ENCODE measurements at regions not wholly inside any gene's neighbourhood (a gene's known extent, or its start where the extent isn't known, plus 50 kb on each side); places are given as distances from the start of the nearest gene placed in this dataset.
"Not testable (repeated sequence)": the region's sequence is repeated elsewhere in the genome, so short reads cannot be mapped to it uniquely, and the experiment has no call there.

GRCh38 chrX:121753602-121754001, 706.2 kb downstream of the GLUD2 start:
- H3K4me1 Mint-ChIP-seq; ATAC-seq; H3K36me3 Mint-ChIP-seq; H3K4me3 Mint-ChIP-seq; DNase-seq (ENCODE audit: low spot score in 2 of 2); H3K9me3 Mint-ChIP-seq; H3K27ac Mint-ChIP-seq: not testable (repeated sequence)

GRCh38 chrX:121754301-121754700, 706.9 kb downstream of the GLUD2 start:
- no peak for DNase-seq (ENCODE audit: low spot score in 2 of 2)
- no peaks in the 10 kb centered on the region for H3K4me1 Mint-ChIP-seq
- no peak for ATAC-seq
- H3K9me3 Mint-ChIP-seq, result peaks cover 3% of the 10 kb centered on the region
- no peak overlapping the region for H3K27ac Mint-ChIP-seq
- H3K36me3 Mint-ChIP-seq, result no peaks in the 10 kb centered on the region
- no peak overlapping the region for H3K4me3 Mint-ChIP-seq

GRCh38 chrX:121755541-121755940, 708.1 kb downstream of the GLUD2 start:
- DNase-seq (ENCODE audit: low spot score in 2 of 2) (no peak), ATAC-seq (no peak)
- Mint-ChIP-seq H3K9me3 (peaks cover 3% of the 10 kb centered on the region), H3K36me3 (no peaks in the 10 kb centered on the region), H3K4me3 (no peak overlapping the region), H3K27ac (no peak overlapping the region), H3K4me1 (no peaks in the 10 kb centered on the region)

GRCh38 chrX:121761845-121762244, 714.4 kb downstream of the GLUD2 start:
- no peaks in the 10 kb centered on the region for H3K9me3 Mint-ChIP-seq
- H3K4me3 Mint-ChIP-seq, result no peak overlapping the region
- ATAC-seq, result no peak
- no peaks in the 10 kb centered on the region for H3K4me1 Mint-ChIP-seq
- DNase-seq (ENCODE audit: low spot score in 2 of 2), result no peak
- no peaks in the 10 kb centered on the region for H3K36me3 Mint-ChIP-seq
- no peak overlapping the region for H3K27ac Mint-ChIP-seq

- H3K4me3 Mint-ChIP-seq, result no peak overlapping the region
- H3K36me3 Mint-ChIP-seq, result no peaks in the 10 kb centered on the region
- no peak overlapping the region for H3K27ac Mint-ChIP-seq
- ATAC-seq (no peak), DNase-seq (ENCODE audit: low spot score in 2 of 2) (no peak)
- H3K4me1 Mint-ChIP-seq, result no peaks in the 10 kb centered on the region
- H3K9me3 Mint-ChIP-seq, result peaks cover 2% of the 10 kb centered on the region
These were observed 716.3 kb downstream of the GLUD2 start for GRCh38 chrX:121763671-121764070.

DNA sequence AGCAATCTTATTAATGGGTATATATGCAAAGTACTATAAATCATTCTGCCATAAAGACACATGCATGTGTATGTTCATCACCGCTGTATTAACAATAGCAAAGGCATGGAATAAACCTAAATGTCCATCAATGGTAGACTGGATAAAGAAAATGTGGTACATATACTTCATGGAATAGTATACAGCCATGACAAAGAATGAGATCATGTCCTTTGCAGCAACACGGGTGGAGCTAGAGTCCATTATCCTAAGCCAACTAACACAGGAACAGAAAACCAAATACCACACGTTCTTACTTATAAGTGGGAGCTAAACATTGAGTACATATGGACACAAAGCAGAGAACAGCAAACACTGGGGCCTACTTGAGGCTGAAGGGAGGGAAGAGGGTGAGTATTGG, 720.8 kb downstream of the GLUD2 start:
- not testable (repeated sequence) for H3K36me3 Mint-ChIP-seq; H3K4me1 Mint-ChIP-seq; H3K4me3 Mint-ChIP-seq; H3K9me3 Mint-ChIP-seq; DNase-seq (ENCODE audit: low spot score in 2 of 2); ATAC-seq; H3K27ac Mint-ChIP-seq

- H3K4me1 Mint-ChIP-seq, result no peaks in the 10 kb centered on the region
- ATAC-seq (no peak), DNase-seq (ENCODE audit: low spot score in 2 of 2) (no peak)
- no peaks in the 10 kb centered on the region for H3K9me3 Mint-ChIP-seq
- H3K4me3 Mint-ChIP-seq, result no peak overlapping the region
- no peak overlapping the region for H3K27ac Mint-ChIP-seq
- no peaks in the 10 kb centered on the region for H3K36me3 Mint-ChIP-seq
These were observed 734.6 kb downstream of the GLUD2 start for GRCh38 chrX:121781991-121782390.

DNA sequence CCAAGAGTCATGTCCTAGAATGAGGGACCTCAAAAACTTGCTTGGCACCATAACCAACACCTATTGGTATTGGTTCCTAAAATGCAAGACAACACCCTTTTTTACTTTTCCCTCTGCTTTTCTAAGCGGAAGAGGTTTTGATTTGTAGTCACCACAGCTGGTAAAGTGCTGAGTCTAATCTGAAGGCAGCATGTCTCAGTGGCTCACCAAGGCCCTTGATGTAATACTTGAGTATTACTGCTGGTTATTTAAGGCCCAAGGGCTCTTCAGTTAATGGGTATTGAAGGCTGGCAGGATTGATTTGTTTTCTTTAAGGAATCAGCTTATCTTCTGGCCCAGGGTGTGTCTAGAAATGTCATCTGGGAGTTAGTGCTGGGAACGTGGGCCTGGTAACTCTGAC, 735.1 kb downstream of the GLUD2 start:
- H3K27ac Mint-ChIP-seq, result no peak overlapping the region

DNA sequence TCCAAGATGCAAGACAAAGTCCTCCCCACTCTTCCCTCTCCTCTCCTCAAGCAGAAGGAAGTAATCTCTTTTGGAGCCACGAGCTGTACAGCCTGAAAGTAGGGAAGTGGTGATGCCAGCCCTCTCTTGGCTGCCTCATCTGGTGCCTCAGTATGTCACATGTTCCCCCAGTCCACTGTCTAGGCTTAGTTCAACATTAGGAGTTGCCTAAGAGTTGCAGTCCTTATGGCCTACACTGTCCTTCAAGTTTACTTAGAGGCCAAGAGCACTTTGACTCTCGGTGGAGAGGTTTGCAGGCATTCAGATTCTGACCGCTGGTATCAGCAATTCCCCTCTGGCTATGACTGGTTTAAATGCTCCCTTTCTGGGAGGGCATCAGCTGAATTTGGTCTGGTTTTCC, 735.6 kb downstream of the GLUD2 start:
- ATAC-seq (no peak), DNase-seq (ENCODE audit: low spot score in 2 of 2) (no peak)
- Mint-ChIP-seq H3K27ac (no peak overlapping the region), H3K4me1 (no peaks in the 10 kb centered on the region), H3K4me3 (no peak overlapping the region), H3K9me3 (peaks cover 2% of the 10 kb centered on the region), H3K36me3 (no peaks in the 10 kb centered on the region)

More for the DNA sequence above, 735.1 kb downstream of the GLUD2 start:
- DNase-seq (ENCODE audit: low spot score in 2 of 2), result no peak
- H3K9me3 Mint-ChIP-seq, result peaks cover 1% of the 10 kb centered on the region
- no peak overlapping the region for H3K4me3 Mint-ChIP-seq
- ATAC-seq, result no peak
- H3K4me1 Mint-ChIP-seq, result no peaks in the 10 kb centered on the region
- H3K36me3 Mint-ChIP-seq, result no peaks in the 10 kb centered on the region

GRCh38 chrX:121802881-121803412, 755.5 kb downstream of the GLUD2 start:
- Mint-ChIP-seq H3K4me1 (no peaks in the 10 kb centered on the region), H3K36me3 (no peaks in the 10 kb centered on the region), H3K9me3 (peaks cover 4% of the 10 kb centered on the region), H3K4me3 (no peak overlapping the region), H3K27ac (no peak overlapping the region)
- DNase-seq (ENCODE audit: low spot score in 2 of 2) (no peak), ATAC-seq (no peak)

DNA sequence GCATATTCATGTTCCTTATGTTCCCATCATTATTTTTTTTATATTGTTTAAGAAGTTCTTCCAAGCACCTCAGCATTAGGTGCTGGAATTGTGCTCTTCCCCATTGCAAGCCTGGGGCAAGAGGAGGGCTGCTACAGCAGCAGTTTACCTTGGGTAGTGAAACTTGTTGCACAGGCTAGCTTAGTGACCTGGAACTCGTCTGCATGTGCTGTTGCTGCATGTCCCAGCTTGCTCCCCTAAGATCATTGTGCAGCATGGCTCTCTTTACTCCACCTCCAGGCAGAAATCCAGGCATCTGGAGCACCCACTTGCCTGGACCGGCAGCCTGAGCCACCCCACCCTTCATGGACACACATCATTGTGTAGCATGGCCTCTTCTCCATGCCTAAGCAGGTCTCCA, 776.0 kb downstream of the GLUD2 start:
- Mint-ChIP-seq H3K36me3 (no peaks in the 10 kb centered on the region), H3K9me3 (no peaks in the 10 kb centered on the region), H3K27ac (no peak overlapping the region), H3K4me3 (no peak overlapping the region), H3K4me1 (no peaks in the 10 kb centered on the region)
- ATAC-seq (no peak), DNase-seq (ENCODE audit: low spot score in 2 of 2) (no peak)

DNA sequence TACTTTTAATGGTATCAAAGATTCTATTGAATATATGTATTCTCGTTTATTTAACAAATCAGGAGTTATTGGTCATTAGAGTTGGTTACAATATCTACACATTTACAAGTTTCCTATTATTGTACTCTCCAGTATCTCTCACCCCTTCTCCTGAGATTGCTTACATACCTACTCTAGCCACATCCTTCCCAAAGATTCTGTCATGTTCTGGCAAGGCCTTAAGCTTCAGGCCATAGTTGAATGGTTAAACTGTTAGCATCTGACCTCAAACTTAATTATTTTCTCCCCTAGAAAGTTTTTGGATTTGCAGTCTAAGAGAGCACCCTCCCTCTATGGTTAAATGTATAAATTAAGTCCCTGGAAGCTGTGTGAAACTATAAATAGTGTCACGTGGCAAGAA, 784.2 kb downstream of the GLUD2 start:
- Mint-ChIP-seq H3K4me1 (no peaks in the 10 kb centered on the region), H3K9me3 (no peaks in the 10 kb centered on the region), H3K27ac (no peak overlapping the region), H3K36me3 (no peaks in the 10 kb centered on the region), H3K4me3 (no peak overlapping the region)
- DNase-seq (ENCODE audit: low spot score in 2 of 2) (no peak), ATAC-seq (no peak)

DNA sequence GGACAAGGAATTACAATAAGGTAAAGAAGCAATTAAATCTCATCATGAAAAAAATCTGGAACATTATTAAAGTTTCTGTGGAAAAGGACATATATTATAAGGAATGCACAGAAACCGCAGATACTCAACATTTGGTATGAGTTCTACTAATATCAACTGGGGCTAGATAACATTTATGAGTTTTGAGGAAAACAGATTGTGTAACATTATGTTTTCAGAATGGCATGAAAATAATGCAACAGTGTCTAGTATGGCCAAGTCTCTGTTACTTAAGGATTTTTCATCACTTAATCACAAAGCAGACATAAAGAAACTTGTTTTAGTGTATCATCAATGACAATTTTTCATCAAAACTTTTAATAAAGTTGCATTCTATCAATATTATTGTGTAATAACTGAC, 785.0 kb downstream of the GLUD2 start:
- no peak for DNase-seq (ENCODE audit: low spot score in 2 of 2)
- Mint-ChIP-seq H3K36me3 (no peaks in the 10 kb centered on the region), H3K4me3 (no peak overlapping the region), H3K4me1 (no peaks in the 10 kb centered on the region), H3K27ac (no peak overlapping the region), H3K9me3 (no peaks in the 10 kb centered on the region)
- ATAC-seq, result no peak

DNA sequence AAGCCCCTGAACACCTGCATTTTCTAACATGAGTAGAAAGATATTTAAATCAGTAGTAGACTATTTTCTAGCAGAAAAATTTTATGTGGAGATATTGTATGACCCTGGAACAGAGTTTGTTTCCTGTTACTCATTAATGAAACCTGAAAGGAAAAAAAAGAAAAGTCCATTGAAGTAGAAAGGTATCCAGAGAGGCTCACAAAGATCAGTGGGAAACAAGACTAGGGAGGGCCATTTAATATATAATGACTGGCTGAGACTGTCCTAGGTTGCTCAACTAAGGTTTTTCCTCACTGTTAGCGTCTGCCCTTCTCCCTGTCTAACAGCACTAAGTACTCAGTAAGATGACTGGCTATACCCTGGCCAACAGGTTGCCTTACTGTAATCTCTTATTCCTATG, 788.6 kb downstream of the GLUD2 start:
- Mint-ChIP-seq H3K9me3 (no peaks in the 10 kb centered on the region), H3K4me1 (no peaks in the 10 kb centered on the region), H3K4me3 (no peak overlapping the region), H3K27ac (no peak overlapping the region), H3K36me3 (no peaks in the 10 kb centered on the region)
- DNase-seq (ENCODE audit: low spot score in 2 of 2) (no peak), ATAC-seq (no peak)

GRCh38 chrX:121851033-121851432, 803.6 kb downstream of the GLUD2 start:
- no peak for ATAC-seq
- Mint-ChIP-seq H3K27ac (no peak overlapping the region), H3K36me3 (no peaks in the 10 kb centered on the region), H3K4me1 (no peaks in the 10 kb centered on the region), H3K9me3 (peaks cover 2% of the 10 kb centered on the region), H3K4me3 (no peak overlapping the region)
- no peak for DNase-seq (ENCODE audit: low spot score in 2 of 2)

DNA sequence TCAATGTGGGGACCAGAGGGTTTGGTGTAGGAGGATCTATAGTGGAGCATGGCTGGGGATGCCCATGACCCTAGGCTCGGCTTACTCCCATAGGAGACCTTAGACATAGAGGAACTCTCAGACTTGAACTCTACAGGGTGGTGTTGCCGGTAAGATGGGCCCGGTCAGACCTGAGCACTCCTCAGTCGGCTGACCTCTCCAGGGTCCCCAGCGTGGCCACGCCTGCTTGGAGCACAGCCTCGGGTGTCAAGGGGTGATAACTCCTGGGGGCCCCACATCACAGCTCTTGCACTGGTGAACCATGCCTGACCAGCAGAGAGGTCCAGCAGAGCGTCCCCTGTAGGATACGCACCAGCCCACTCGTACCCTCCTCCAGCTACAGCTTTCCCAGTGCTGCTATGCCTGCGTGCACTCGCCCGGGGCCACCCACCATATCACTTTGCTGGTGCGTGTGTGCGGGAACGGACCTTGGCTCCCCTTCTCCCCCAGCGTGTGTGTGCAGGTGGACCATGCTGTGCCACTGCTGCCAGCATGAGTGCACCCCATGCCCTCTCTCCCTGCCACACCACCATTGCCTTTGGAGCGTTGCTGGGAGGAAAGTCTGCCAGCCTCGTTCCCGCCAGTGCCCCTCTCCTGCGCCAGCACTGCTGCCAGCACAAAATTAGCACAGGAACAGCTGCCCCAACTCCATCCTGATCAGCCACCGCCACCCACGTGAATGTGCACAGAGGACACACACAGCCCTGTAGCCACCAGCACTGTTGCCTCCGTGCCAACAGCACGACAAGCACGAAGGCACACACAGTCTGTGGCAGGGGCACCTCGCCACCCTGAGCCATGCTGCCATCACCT, 806.6 kb downstream of the GLUD2 start:
- Mint-ChIP-seq H3K9me3 (no peaks in the 10 kb centered on the region), H3K36me3 (no peaks in the 10 kb centered on the region), H3K4me3 (no peak overlapping the region), H3K27ac (no peak overlapping the region), H3K4me1 (no peaks in the 10 kb centered on the region)
- ATAC-seq, result no peak
- DNase-seq (ENCODE audit: low spot score in 2 of 2), result no peak

Measured in stimulated activated effector memory CD8-positive, alpha-beta T cell treated with anti-CD3 and anti-CD28 coated beads, Interleukin-12 subunit alpha, Interleukin-12 subunit beta, amount 100 ng/mL, for 72 hours (primary cell).